Stimulated activated CD4-positive, alpha-beta T cell treated with anti-CD3 and anti-CD28 coated beads, Interleukin-4, amount 100 ng/mL, for 48 hours (primary cell): ENCODE measurements at regions not wholly inside any gene's neighbourhood (a gene's known extent, or its start where the extent isn't known, plus 50 kb on each side); places are given as distances from the start of the nearest gene placed in this dataset.

Experiments
- DNase-seq, 2 donors: peaks; one replicate each; pipeline ENCODE4 v3.0.0-alpha.2; 2020; ENCODE audit warnings: low read depth in 2 of 2

DNA sequence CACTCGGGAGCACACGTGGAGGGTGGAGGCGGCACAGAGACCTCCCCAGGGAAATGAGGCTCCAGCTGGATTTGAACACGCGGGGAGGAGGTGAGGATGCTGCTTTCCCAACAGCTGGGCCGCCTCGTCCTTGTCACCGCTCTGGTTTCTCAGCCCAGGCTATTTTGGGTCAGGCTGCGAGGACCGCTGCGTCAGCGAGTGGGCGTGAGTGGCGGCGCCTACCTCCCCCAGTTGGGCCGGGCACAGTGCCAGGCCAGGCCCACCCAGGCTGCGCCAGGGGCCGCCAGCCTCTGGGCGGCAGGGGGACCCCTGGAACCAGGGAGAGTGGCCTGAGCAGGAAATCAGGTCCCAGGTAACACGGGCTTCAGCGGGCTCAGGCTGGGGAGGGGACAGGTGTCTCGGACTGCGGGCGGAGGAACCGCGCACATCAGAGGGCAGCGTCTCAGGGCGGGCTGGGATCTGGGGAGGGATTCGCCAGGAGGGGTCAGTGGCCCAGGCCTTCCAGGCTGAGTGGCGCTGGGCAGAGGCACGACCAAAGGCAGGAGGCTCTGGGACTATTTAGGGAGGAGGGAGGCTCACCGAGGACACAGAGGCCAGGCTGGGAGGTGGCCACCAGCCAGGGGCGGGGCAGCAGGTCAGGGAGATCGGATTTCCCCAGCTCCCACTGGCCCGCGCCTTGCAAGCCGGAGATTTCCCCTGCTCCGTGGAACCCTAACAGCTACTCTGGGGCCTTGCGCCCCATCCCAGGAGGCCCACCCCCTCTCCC lies 125.2 kb upstream of the RET start:
- DNase-seq: no peak

DNA sequence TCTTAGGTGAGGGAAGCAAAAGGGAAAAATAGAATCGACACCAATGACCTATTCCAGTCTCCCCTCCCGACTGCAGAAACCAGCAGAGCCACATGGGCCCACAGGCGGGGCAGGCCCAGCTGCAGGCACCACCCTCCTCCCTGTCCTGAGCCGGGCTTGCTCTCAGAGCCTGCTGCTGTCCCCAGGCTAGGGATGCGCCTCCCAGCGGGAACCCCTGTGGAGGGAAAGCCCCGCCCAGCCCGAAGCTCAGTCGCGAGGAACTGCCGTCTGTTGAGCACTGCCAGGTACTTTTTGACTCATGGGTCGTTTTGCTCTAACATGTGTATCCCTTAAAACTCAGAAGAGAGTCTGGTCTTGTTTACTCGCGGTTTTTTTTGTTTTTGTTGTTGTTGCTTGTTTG lies 124.5 kb upstream of the RET start:
- DNase-seq: no peak

DNA sequence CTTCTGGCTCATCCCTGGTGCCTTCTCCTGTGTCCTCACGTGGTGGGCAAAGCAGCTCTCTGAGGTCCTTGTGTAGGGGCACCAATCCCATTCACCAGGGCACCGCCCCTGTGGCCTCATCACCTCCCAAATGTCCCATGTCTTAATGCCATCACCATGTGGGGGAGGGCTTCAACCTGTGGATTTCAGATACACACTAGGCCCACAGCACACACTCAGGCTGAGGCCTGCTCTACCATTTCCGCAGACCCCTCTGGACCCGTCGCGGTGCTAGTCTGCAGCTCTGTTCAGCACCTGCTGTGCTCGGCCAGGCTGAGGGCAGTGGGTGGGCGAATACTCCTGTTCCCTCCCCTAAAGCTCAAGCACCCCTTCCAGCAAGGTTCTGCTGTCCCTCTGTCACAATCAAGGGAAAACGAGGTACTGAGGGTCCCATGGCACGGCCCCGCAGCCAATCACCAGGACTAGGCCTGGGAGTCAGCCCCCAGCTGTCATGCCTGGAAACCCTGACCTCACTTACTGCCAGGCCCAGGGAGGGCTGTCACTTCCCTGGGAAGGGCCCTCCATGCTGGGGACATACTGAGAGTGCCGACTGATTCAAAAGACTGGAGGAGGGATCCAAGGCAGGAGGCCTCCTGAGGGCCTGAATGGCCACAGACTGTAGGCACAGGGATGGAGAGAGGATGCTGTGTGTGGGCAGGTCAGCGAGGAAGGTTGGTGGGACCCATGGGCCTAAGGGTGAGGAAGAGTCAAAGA lies 123.8 kb upstream of the RET start:
- no peak for DNase-seq

DNA sequence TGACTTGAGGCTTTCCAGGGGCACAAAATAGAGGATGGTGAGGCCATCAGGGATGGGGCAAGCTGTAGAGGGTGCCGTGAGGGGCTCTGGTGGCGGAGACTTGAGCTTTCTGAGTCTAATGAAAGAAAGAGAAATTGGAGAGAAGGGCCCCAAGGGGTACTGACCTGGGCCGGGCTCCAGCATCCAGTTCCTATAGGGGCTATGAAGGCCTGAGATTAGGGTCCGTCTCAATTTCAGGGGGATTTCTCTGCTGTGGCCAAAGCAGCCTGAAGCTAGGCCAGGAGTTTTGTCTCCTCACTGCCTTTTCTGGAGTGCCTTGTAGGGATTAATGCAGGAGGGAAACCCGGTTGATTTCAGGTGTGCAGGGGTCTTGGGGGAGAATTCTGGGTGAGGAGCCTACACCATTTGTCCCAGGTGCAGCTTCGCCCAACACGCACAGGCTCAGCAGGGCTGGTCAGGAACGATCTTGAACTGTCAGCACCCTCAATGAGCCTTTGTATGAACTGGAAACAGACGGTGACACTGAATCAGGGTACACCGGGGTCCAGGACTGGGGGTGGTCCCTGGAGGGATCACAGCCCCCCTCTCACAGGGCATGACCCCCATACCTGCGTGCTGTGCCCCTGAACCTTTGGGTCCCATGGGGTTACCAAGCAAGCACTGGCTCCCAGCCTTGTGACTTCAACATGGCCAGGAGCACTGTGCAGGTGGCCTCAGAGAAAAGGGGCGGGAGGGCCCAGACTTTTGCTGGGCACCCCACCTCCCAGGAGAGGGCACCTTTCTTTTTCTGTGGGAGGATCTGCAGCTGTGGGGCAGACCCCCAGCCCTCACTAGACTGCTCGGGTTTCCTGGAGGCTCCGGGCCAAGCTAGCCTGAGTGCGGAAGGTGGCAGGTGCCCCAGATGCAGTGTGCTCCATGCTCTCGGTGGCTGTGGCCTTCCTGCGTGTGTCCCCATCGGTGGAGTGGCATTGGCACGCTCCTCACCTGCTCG lies 122.9 kb upstream of the RET start:
- DNase-seq: no peak

GRCh38 chr10:42954766-42955492 lies 121.9 kb upstream of the RET start:
- no peak for DNase-seq

GRCh38 chr10:42955493-42955889 lies 121.4 kb upstream of the RET start:
- no peak for DNase-seq

DNA sequence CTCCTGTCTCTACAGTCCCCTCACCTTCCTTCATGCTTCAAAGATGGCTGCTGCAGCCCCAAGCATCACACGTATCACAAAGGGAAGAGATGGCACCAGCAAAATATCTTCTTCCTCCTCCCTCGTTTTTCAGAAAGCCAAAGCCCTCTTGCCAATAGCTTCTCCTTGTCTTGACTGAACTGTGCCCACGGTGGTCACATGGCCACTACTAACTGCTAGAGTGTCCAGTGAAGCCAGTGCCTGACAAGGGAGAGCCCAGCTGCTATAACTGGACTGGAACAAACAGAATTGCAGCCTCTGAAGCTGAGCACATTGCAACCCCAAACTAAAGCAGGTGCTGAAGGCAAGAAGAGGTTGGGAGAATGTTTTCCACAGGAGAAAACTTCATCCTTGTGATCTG lies 120.8 kb upstream of the RET start:
- DNase-seq: no peak

DNA sequence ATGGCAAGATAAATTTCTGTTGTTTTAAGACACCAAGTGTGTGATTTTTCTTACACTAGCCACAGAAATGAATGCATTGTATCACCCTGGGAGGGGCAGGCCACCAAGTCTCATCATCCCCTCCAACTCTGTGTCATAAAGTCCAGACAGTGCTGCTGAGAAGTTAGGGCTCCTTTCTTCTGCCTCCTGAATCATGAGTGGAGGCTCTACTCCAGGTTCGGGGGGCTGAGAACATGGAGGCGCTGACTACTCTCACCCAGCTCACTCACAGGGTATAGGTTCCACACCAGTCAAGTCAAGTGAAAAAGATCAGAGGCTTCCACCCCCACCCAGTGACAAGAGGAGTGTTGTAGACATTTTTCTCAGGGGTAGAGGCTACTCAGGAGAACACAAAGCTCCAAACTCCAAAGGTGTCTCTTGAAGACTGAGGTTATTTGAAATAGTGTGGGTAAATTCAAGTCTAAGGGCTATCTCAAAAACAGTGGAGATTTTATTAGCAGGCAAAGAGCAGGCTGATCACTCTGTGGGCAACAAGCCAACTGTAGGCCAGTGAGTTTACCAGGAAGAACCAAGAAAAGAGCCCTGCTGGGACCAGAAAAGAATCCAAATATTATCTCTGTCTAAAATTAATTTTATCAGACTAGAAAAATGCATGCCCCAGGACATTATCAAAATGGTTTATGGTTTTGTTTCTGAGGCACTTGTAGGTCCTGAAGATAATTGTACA lies 118.6 kb upstream of the RET start:
- no peak for DNase-seq

DNA sequence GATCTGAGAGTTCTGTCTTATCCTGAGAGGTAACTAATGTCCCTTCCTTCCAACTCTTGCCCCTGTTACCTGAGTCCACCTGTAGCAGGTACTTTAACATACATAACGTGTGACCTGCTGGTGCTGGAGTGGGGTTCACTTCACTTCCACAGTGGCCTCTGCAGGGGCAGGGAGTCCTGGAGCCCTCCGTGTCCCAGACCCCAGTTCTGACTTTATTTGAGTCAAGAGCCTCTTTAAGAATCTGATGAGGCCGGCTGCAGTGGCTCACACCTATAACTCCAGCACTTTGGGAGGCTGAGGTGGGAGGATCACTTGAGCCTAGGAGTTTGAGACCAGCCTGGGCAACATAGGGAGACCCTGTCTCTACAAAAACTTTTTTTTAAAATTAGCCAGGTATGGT lies 117.0 kb upstream of the RET start:
- no peak for DNase-seq

GRCh38 chr10:42960491-42960990 lies 116.3 kb upstream of the RET start:
- no peak for DNase-seq

- no peak for DNase-seq
These were observed 115.7 kb upstream of the RET start for GRCh38 chr10:42960991-42961795.

GRCh38 chr10:42961796-42962109 lies 115.1 kb upstream of the RET start:
- no peak for DNase-seq

DNA sequence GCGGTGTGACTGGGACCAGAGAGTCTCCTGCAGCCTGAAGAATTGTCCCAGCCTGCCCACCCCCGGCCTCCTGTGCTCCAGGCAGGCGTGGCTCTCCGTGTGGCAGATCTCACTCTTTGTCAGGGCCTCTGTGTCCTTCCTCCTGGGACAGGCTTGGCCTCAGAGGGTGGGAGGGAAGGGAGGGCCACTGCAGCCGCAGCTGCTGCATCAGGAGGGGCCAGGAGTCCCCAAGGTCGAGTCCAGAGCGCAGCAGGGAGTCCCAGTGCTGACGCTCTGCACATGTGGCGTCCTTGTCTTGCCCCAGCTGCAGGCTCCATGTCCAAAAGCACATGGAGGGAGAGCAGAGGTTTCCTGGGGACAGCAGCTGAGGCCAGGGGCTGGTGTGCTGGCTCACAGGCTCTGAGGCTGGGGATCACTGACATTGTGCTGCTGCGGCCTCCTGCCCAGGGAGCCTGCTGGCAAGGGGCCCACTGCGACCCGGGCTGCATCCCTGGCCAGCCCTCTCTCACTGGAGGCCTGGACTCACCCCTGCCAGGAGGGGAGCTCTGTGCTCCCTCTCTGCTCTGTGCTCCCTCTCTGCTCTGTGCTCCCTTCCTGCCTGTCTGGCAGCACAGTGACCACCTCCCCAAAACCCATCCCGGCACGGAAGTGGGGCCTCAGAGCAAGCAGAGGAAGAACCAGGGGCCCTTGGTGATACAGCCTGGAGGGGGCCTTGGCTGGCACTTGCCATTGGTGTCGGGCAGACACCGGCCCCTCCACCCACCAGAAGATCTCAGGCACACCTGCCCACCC lies 114.6 kb upstream of the RET start:
- no peak for DNase-seq

DNA sequence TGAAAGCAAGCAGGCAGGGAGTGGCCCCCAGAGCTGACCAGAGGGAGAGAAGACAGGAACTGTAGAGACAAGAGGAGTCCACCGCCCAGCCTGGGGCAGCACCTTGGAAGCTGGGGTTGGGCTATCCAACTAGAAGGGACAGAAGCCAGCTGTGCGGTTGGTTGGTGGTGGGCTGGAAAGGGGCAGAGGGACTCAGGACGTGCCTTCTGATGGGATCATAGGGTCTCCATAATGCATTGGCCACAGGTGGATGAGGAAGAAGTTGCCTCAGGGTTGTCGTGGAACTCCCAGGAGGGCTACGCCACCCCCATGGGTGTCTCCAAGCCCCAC lies 114.0 kb upstream of the RET start:
- no peak for DNase-seq

GRCh38 chr10:42963312-42963711 lies 113.6 kb upstream of the RET start:
- no peak for DNase-seq

GRCh38 chr10:42969147-42969546 lies 107.7 kb upstream of the RET start:
- no peak for DNase-seq

- no peak for DNase-seq
These were observed 107.0 kb upstream of the RET start for GRCh38 chr10:42969909-42970308.

- no peak for DNase-seq
These were observed 106.2 kb upstream of the RET start for GRCh38 chr10:42970451-42971250.

DNA sequence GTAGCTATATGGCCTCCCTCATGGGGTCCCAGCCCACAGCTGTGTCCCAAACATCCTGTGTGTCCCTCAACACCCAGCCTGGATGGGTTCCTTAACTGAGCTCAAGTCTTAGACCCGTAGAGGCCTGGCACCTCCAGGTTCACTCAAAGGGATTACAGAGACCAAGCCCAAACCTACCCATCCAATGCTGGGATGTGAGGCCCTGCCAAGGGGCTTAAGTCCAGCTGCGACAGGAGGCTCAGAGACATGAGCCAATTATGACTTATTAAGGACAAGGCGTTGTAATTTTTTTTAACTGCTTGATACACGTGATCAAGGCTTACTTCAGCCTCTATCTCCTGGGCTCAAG lies 105.6 kb upstream of the RET start:
- no peak for DNase-seq
